ENCODE measurements at regions not wholly inside any gene's neighbourhood (a gene's known extent, or its start where the extent isn't known, plus 50 kb on each side); places are given as distances from the start of the nearest gene placed in this dataset.

GRCh38 chr2:56918790-56919189 is 735.0 kb downstream of the CCDC85A start:
- ChIA-PET CTCF (no interaction called here), POLR2A (no interaction called here)
- Histone ChIP-seq H3K27ac (ENCODE audit: low read depth in 2 of 2, low read length in 1 of 2) (peak overlapping the region; percentile 39; a peak in 2 of 4 replicates), H3K9me3 (peaks cover 5% of the 10 kb centered on the region; the same call in 1 of the 2 replicates), H4K20me1 (ENCODE audit: insufficient read depth) (no peaks in the 10 kb centered on the region), H3K9ac (no peak overlapping the region), H3K27me3 (ENCODE audit: insufficient read depth) (no peaks in the 10 kb centered on the region), H3K79me2 (ENCODE audit: insufficient read depth) (peaks cover 4% of the 10 kb centered on the region; the same call in 1 of the 2 replicates), H3K36me3 (replicated peaks in 1 of 2; ENCODE audit: control insufficient read depth in 1 of 2, insufficient read depth in 2 of 2, low read length in 1 of 2) (peaks cover 0 to 6% of the 10 kb centered on the region in 2 experiments), H3F3A (replicated peaks; ENCODE audit: insufficient read depth) (peaks cover 8% of the 10 kb centered on the region), H3K4me3 (ENCODE audit: low read depth in 2 of 2, low read length in 1 of 2) (no peak overlapping the region), H3K9me2 (no peaks in the 10 kb centered on the region), H3K4me1 (ENCODE audit: control insufficient read depth in 1 of 2, insufficient read depth in 2 of 2, low read depth in 1 of 2, low read length in 1 of 2) (peaks cover 0 to 5% of the 10 kb centered on the region in 2 experiments; a peak in 1 of 4 replicates), H3K4me2 (no peak overlapping the region), H2AFZ (ENCODE audit: low read depth) (no peak overlapping the region)
- no peak for DNase-seq
- TF ChIP-seq CHD2 (IDR thresholded peaks at IDR 0.05; ENCODE audit: low read length, partially characterized antibody) (no peak), GABPA (IDR thresholded peaks at IDR 0.05; ENCODE audit: low read depth) (peak; percentile 48; the same call in 1 of the 2 replicates)

GRCh38 chr2:56933976-56934375 is 750.2 kb downstream of the CCDC85A start:
- H3K9ac ChIP-seq, result 0 out of 2 replicates have a peak overlapping the region, but pooled peaks have one; percentile 2
- no peaks in the 10 kb centered on the region; the same call in 1 of the 2 replicates for H3K79me2 ChIP-seq (ENCODE audit: insufficient read depth)
- no peaks in the 10 kb centered on the region for H3F3A ChIP-seq (replicated peaks; ENCODE audit: insufficient read depth)
- H3K9me2 ChIP-seq, result no peaks in the 10 kb centered on the region
- POLR2A ChIA-PET, result no interaction called here
- H3K36me3 ChIP-seq (replicated peaks in 1 of 2; ENCODE audit: control insufficient read depth in 1 of 2, insufficient read depth in 2 of 2, low read length in 1 of 2), result peaks cover under 1 to 26% of the 10 kb centered on the region in 2 experiments
- WGBS (ENCODE audit: low lambda C conversion rate), result 37% methylated on average over 2 of the region's 2 CpGs
- H3K4me1 ChIP-seq (ENCODE audit: control insufficient read depth in 1 of 2, insufficient read depth in 2 of 2, low read depth in 1 of 2, low read length in 1 of 2), result peaks cover 0 to 8% of the 10 kb centered on the region in 2 experiments; a peak in 1 of 4 replicates
- no peaks in the 10 kb centered on the region for H3K27me3 ChIP-seq (ENCODE audit: insufficient read depth)
- DNase-seq, result no peak
- H3K4me3 ChIP-seq (ENCODE audit: low read depth in 2 of 2, low read length in 1 of 2), result no peak overlapping the region
- H3K4me2 ChIP-seq, result 0 out of 2 replicates have a peak overlapping the region, but pooled peaks have one; percentile 11
- H3K27ac ChIP-seq (ENCODE audit: low read depth in 2 of 2, low read length in 1 of 2), result no peak overlapping the region
- H2AFZ ChIP-seq (ENCODE audit: low read depth), result no peak overlapping the region; the same call in 1 of the 2 replicates
- no peaks in the 10 kb centered on the region for H4K20me1 ChIP-seq (ENCODE audit: insufficient read depth)
- no peaks in the 10 kb centered on the region for H3K9me3 ChIP-seq
- CTCF ChIA-PET, result no interaction called here
- TF ChIP-seq RAD21 (IDR thresholded peaks at IDR 0.05; ENCODE audit: low read length), result no peak
- TF ChIP-seq FOXJ3 (CRISPR knock-in tag; IDR thresholded peaks at IDR 0.05), result no peak
- no peak for TF ChIP-seq GATA2 (CRISPR knock-in tag; IDR thresholded peaks at IDR 0.05)
- TF ChIP-seq FOSL2 (IDR thresholded peaks at IDR 0.05; ENCODE audit: borderline replicate concordance, low read depth), result no peak
- no peak for TF ChIP-seq TCF12 (IDR thresholded peaks at IDR 0.05)
- TF ChIP-seq EP300 (IDR thresholded peaks at IDR 0.05; ENCODE audit: borderline replicate concordance in 1 of 2, low read depth in 1 of 2, low read length in 1 of 2), result no peak
- no peak for TF ChIP-seq SMC3 (IDR thresholded peaks at IDR 0.05; ENCODE audit: low read depth, low read length)
- TF ChIP-seq NRF1 (IDR thresholded peaks at IDR 0.05; ENCODE audit: low read depth, low read length), result no peak

GRCh38 chr2:56934866-56935265 is 751.1 kb downstream of the CCDC85A start:
- TF ChIP-seq NFIC (IDR thresholded peaks at IDR 0.05; ENCODE audit: borderline replicate concordance), result no peak
- no peak for TF ChIP-seq POLR2AphosphoS5 (IDR thresholded peaks at IDR 0.05; ENCODE audit: low read depth, low read length)
- no peak for TF ChIP-seq ZBTB33 (IDR thresholded peaks at IDR 0.05; ENCODE audit: borderline replicate concordance, low read depth)
- TF ChIP-seq USF1 (IDR thresholded peaks at IDR 0.05; ENCODE audit: borderline replicate concordance, low read depth), result no peak
- no peak for TF ChIP-seq CHD2 (IDR thresholded peaks at IDR 0.05; ENCODE audit: low read length, partially characterized antibody)
- no peak for TF ChIP-seq FOSL2 (IDR thresholded peaks at IDR 0.05; ENCODE audit: borderline replicate concordance, low read depth)
- no peak for TF ChIP-seq MAX (IDR thresholded peaks at IDR 0.05; ENCODE audit: low read depth)
- no peak for TF ChIP-seq SIN3A (IDR thresholded peaks at IDR 0.05; ENCODE audit: borderline replicate concordance, low read depth, low read length)
- TF ChIP-seq TAF1 (IDR thresholded peaks at IDR 0.05; ENCODE audit: borderline replicate concordance, low read depth, low read length), result no peak
- TF ChIP-seq IRF3 (IDR thresholded peaks at IDR 0.05; ENCODE audit: low read depth, low read length), result no peak
- Histone ChIP-seq H3K4me1 (ENCODE audit: control insufficient read depth in 1 of 2, insufficient read depth in 2 of 2, low read depth in 1 of 2, low read length in 1 of 2) (peaks cover 0 to 8% of the 10 kb centered on the region in 2 experiments; a peak in 1 of 4 replicates), H3K4me2 (peak overlapping the region; percentile 11; the same call in 1 of the 2 replicates), H3K9me3 (no peaks in the 10 kb centered on the region), H3K27ac (ENCODE audit: low read depth in 2 of 2, low read length in 1 of 2) (no peak overlapping the region), H2AFZ (ENCODE audit: low read depth) (no peak overlapping the region), H3F3A (replicated peaks; ENCODE audit: insufficient read depth) (peaks cover under 1% of the 10 kb centered on the region), H4K20me1 (ENCODE audit: insufficient read depth) (no peaks in the 10 kb centered on the region), H3K9me2 (no peaks in the 10 kb centered on the region), H3K36me3 (replicated peaks in 1 of 2; ENCODE audit: control insufficient read depth in 1 of 2, insufficient read depth in 2 of 2, low read length in 1 of 2) (peaks cover 5 to 35% of the 10 kb centered on the region in 2 experiments), H3K4me3 (ENCODE audit: low read depth in 2 of 2, low read length in 1 of 2) (no peak overlapping the region), H3K79me2 (ENCODE audit: insufficient read depth) (no peaks in the 10 kb centered on the region; the same call in 1 of the 2 replicates), H3K9ac (no peak overlapping the region), H3K27me3 (ENCODE audit: insufficient read depth) (no peaks in the 10 kb centered on the region)
- ChIA-PET POLR2A (no interaction called here), CTCF (no interaction called here)
- whole genome bisulfite sequencing (ENCODE audit: low lambda C conversion rate), result 56% methylated on average over 1 of the region's 1 CpG
- no peak for DNase-seq
